Mesenchymal stem cell (in vitro differentiated cells and primary cell): ENCODE measurements at regions not wholly inside any gene's neighbourhood (a gene's known extent, or its start where the extent isn't known, plus 50 kb on each side); places are given as distances from the start of the nearest gene placed in this dataset.

Experiments
- DNase-seq: peaks from one replicate; pipeline ENCODE4 v3.0.0-alpha.2; 2013
- H2AFZ ChIP-seq: one replicate; pipeline ENCODE4 v1.6.1; 2013; ENCODE audit warnings: low read depth, mild to moderate bottlenecking, control low read depth, inconsistent platforms, low read length, moderate library complexity
- H2AK5ac ChIP-seq: 2 replicates; pipeline ENCODE4 v1.6.1; 2013; ENCODE audit warnings: low read length, moderate library complexity, mild to moderate bottlenecking, inconsistent platforms; ENCODE audit not compliant: severe bottlenecking
- H2BK120ac ChIP-seq: one replicate; pipeline ENCODE4 v1.6.1; 2013; ENCODE audit warnings: low read depth, mild to moderate bottlenecking, inconsistent platforms, low read length, moderate library complexity
- H2BK12ac ChIP-seq, 2 experiments: one replicate each; pipeline ENCODE4 v1.6.1; 2013; ENCODE audit warnings: inconsistent platforms in 2 of 2, low read length in 2 of 2, mild to moderate bottlenecking in 2 of 2, moderate library complexity in 2 of 2, control low read depth in 1 of 2
- H2BK15ac ChIP-seq: one replicate; pipeline ENCODE4 v1.6.1; 2013; ENCODE audit warnings: mild to moderate bottlenecking, low read depth, inconsistent platforms; ENCODE audit not compliant: poor library complexity, severe bottlenecking
- H2BK5ac ChIP-seq: 2 replicates; pipeline ENCODE4 v1.6.1; 2013; ENCODE audit warnings: low read depth, mild to moderate bottlenecking, low read length, control low read depth, inconsistent platforms; ENCODE audit not compliant: poor library complexity, severe bottlenecking
- H3K14ac ChIP-seq, 2 experiments: one replicate each; pipeline ENCODE4 v1.6.1; 2013; ENCODE audit warnings: inconsistent platforms in 2 of 2, low read length in 2 of 2, control low read depth in 1 of 2, mild to moderate bottlenecking in 1 of 2, moderate library complexity in 1 of 2
- H3K18ac ChIP-seq, 2 experiments: one replicate each; pipeline ENCODE4 v1.6.1; 2013; ENCODE audit warnings: inconsistent platforms in 2 of 2, low read length in 2 of 2, control low read depth in 1 of 2, low read depth in 1 of 2, mild to moderate bottlenecking in 1 of 2
- H3K23ac ChIP-seq, 2 experiments: one replicate each; pipeline ENCODE4 v1.6.1; 2013; ENCODE audit warnings: inconsistent platforms in 2 of 2, low read length in 2 of 2, mild to moderate bottlenecking in 2 of 2, moderate library complexity in 2 of 2, control low read depth in 1 of 2
- H3K27ac ChIP-seq: 2 replicates; pipeline ENCODE4 v1.5.1; 2013; ENCODE audit warnings: mild to moderate bottlenecking, moderate library complexity, low read length, control low read depth, inconsistent platforms; ENCODE audit not compliant: poor library complexity, severe bottlenecking
- H3K27me3 ChIP-seq, 2 experiments: 2 replicates each; pipeline versions ENCODE4 v1.6.1 to v1.7.0; 2013; ENCODE audit warnings: low read length in 2 of 2, mild to moderate bottlenecking in 2 of 2, moderate library complexity in 2 of 2, control low read depth in 1 of 2, inconsistent platforms in 1 of 2; ENCODE audit not compliant: control insufficient read depth in 1 of 2, insufficient read depth in 1 of 2
- H3K36me3 ChIP-seq, 2 experiments: 2 replicates each; pipeline versions ENCODE4 v1.6.1 to v1.7.0; 2013; ENCODE audit warnings: low read length in 2 of 2, control low read depth in 1 of 2, inconsistent platforms in 1 of 2, low read depth in 1 of 2, mild to moderate bottlenecking in 1 of 2; ENCODE audit not compliant: insufficient read depth in 2 of 2, control insufficient read depth in 1 of 2
- H3K4ac ChIP-seq, 2 experiments: one replicate each; pipeline ENCODE4 v1.6.1; 2013; ENCODE audit warnings: inconsistent platforms in 2 of 2, low read length in 2 of 2, mild to moderate bottlenecking in 2 of 2, moderate library complexity in 2 of 2, control low read depth in 1 of 2, low read depth in 1 of 2
- H3K4me1 ChIP-seq: 2 replicates; pipeline ENCODE4 v1.6.1; 2013; ENCODE audit warnings: low read depth, low read length, control low read depth; ENCODE audit not compliant: control insufficient read depth, insufficient read depth
- H3K4me2 ChIP-seq: 2 replicates; pipeline ENCODE4 v1.6.1; 2013; ENCODE audit warnings: low read length, mild to moderate bottlenecking, inconsistent platforms; ENCODE audit not compliant: poor library complexity, severe bottlenecking
- H3K4me3 ChIP-seq, 2 experiments: 2 replicates each; pipeline versions ENCODE4 v1.5.1 to v1.7.0; 2013; ENCODE audit warnings: low read length in 2 of 2, mild to moderate bottlenecking in 2 of 2, control low read depth in 1 of 2, low read depth in 1 of 2; ENCODE audit not compliant: insufficient read depth in 1 of 2
- H3K79me1 ChIP-seq: replicated peaks from 2 replicates; pipeline ENCODE4 v1.6.1; 2013; ENCODE audit warnings: mild to moderate bottlenecking, control low read depth, low read length, inconsistent platforms; ENCODE audit not compliant: poor library complexity, severe bottlenecking
- H3K9ac ChIP-seq: 2 replicates; pipeline ENCODE4 v1.7.0; 2013; ENCODE audit warnings: mild to moderate bottlenecking, low read length, moderate library complexity
- H3K9me3 ChIP-seq: 2 replicates; pipeline ENCODE4 v1.7.0; 2013; ENCODE audit warnings: mild to moderate bottlenecking, low read length; ENCODE audit not compliant: control insufficient read depth
- H4K8ac ChIP-seq: one replicate; pipeline ENCODE4 v1.6.1; 2013; ENCODE audit warnings: inconsistent platforms, mild to moderate bottlenecking, low read length, moderate library complexity
- H4K91ac ChIP-seq: one replicate; pipeline ENCODE4 v1.6.1; 2013; ENCODE audit warnings: mild to moderate bottlenecking, low read length, inconsistent platforms
- WGBS: methylation state at CpG from one replicate; pipeline ENCODE4 v1.1.7; 2013; ENCODE audit warnings: mixed read lengths; 5-methylcytosine and 5-hydroxymethylcytosine counted together

DNA sequence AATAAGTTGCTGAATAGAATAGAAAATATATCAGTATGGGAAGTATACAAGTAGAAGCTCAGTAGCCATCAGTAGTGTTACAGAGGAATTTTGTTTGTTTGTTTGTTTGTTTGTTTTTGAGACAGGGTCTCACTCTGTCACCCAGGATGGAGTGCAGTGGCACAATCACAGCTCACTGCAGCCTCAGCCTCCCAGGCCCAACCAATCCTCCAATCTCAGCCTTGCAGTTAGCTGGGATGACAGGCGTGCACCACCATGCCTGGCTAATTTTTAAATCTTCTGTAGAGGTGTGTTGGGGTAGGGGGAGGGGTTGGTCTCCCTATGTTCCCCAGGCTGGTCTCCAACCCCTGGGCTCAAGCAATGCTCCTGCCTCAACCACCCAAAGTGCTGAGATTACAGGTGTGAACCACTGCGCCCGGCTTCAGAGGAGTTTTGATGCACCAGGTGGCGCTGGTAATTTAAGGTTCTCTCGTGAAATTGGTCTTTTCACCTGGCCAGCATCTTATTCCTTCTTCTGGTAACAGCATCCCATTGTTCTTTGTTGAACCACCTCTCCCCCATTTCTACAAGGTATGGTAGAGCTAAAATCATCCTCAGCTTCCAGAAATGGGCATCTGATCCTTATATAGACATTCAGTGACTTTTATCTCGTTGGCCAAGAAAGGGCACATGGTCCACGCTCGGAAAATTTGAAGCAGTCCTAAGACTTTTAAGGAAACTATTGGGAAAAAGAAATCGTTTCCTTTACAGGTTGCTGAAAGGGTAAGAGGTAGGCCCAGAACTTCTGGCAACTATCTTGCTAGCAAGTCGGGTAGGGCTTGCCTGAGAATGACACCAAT lies 157.1 kb downstream of the ARRDC3 start:
- no peak overlapping the region for H3K27ac ChIP-seq
- no peak overlapping the region for H2BK12ac ChIP-seq
- H2BK15ac ChIP-seq = no peak overlapping the region
- peaks cover 1% of the 10 kb centered on the region for H3K4me1 ChIP-seq
- no peak overlapping the region for H2AK5ac ChIP-seq
- H2BK120ac ChIP-seq = no peak overlapping the region
- no peak overlapping the region for H2AFZ ChIP-seq
- H3K36me3 ChIP-seq = no peaks in the 10 kb centered on the region
- no peaks in the 10 kb centered on the region for H3K9me3 ChIP-seq
- no peak overlapping the region for H3K9ac ChIP-seq
- no peak overlapping the region for H3K4me2 ChIP-seq
- H4K91ac ChIP-seq = no peak overlapping the region
- no peak for DNase-seq
- H3K4me3 ChIP-seq = no peak overlapping the region
- no peak overlapping the region for H3K4ac ChIP-seq
- WGBS = 76% methylated on average over 10 of the region's 10 CpGs
- no peak overlapping the region for H3K18ac ChIP-seq
- H2BK5ac ChIP-seq = no peak overlapping the region
- no peak overlapping the region for H3K14ac ChIP-seq
- H3K23ac ChIP-seq = no peak overlapping the region
- H3K79me1 ChIP-seq = no peaks in the 10 kb centered on the region
- no peaks in the 10 kb centered on the region for H3K27me3 ChIP-seq
- H4K8ac ChIP-seq = no peak overlapping the region

DNA sequence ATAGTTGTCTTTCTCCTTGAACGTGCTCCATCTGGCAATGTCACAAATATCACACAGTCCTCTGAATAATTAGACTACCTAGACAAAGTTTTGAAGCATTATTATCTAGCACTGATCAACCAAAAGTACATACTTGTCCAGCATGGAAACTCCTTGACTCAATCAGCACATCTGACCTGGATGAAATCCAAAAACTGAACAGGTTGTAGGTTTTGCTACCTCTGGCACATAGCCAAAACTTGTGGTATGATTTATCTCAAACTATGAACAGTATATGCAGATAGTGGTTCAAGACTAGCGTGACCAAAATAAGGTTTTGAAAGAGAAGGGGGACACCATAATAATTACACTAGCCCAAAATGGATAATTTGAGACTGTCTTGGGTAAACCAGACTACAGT lies 158.1 kb downstream of the ARRDC3 start:
- H2AK5ac ChIP-seq = no peak overlapping the region
- 73% methylated on average over 1 of the region's 2 CpGs for WGBS

DNA sequence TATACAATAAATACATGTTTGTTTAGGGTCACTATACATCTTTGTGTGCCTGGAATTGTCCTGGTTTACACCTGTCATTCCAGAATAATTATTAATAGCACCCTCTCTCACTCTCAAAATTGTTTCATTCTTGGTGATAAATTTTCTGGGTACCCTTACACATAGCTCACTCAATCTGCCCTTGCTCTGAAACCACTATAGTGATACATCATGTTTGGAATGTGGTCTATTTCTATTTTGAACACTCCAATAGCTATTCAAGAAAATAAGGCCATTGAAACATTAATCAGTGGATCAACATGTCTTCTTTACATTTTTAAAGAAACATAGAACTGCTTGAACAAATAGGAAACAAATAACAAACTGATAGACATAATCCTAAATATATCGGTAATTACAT lies 158.7 kb downstream of the ARRDC3 start:
- Histone ChIP-seq H3K79me1 (no peaks in the 10 kb centered on the region), H2AK5ac (no peak overlapping the region), H2AFZ (no peak overlapping the region), H2BK120ac (no peak overlapping the region), H2BK15ac (no peak overlapping the region), H3K4me2 (no peak overlapping the region), H3K14ac (no peak overlapping the region), H3K27ac (no peak overlapping the region), H3K27me3 (no peaks in the 10 kb centered on the region), H4K8ac (no peak overlapping the region), H4K91ac (no peak overlapping the region), H2BK12ac (no peak overlapping the region), H3K4me3 (no peak overlapping the region), H3K9me3 (no peaks in the 10 kb centered on the region), H3K23ac (no peak overlapping the region), H3K4ac (no peak overlapping the region), H3K36me3 (no peaks in the 10 kb centered on the region), H3K4me1 (peaks cover 1% of the 10 kb centered on the region), H2BK5ac (no peak overlapping the region), H3K9ac (no peak overlapping the region), H3K18ac (no peak overlapping the region)
- no peak for DNase-seq
- WGBS = 100% methylated on average over 1 of the region's 1 CpG

More for the DNA sequence above, 158.1 kb downstream of the ARRDC3 start:
- Histone ChIP-seq H3K27ac (no peak overlapping the region), H3K4me1 (peaks cover 1% of the 10 kb centered on the region), H3K9me3 (no peaks in the 10 kb centered on the region), H3K79me1 (no peaks in the 10 kb centered on the region), H3K9ac (no peak overlapping the region), H3K36me3 (no peaks in the 10 kb centered on the region), H4K8ac (no peak overlapping the region), H3K4me2 (no peak overlapping the region), H3K27me3 (no peaks in the 10 kb centered on the region), H2BK12ac (no peak overlapping the region), H3K14ac (no peak overlapping the region), H2AFZ (no peak overlapping the region), H3K23ac (no peak overlapping the region), H3K4ac (no peak overlapping the region), H3K18ac (no peak overlapping the region), H3K4me3 (no peak overlapping the region), H2BK5ac (no peak overlapping the region), H2BK15ac (no peak overlapping the region), H2BK120ac (no peak overlapping the region), H4K91ac (no peak overlapping the region)
- DNase-seq = no peak

DNA sequence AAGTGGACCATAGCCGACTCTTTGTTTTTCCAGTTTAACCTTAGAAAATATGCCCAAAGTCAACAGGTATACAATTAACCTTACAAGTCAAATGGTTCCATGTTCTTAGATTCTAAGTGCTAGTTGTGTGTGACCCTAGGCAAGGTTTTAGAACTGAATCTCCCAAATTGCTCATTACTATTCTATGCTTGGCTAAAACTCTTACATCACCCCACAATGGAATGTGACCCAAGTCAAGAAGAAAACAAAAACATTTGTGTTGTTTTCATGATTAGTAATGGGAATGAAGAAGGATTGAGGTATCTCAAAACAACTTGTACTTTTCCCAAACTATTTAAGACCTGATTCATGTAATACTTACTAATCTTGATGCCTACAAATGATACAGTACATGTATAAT lies 159.2 kb downstream of the ARRDC3 start:
- WGBS = no CpG with 5 or more reads among the region's 1 CpG
- no peak overlapping the region for H3K27ac ChIP-seq
- H2AFZ ChIP-seq = no peak overlapping the region
- no peak overlapping the region for H3K4ac ChIP-seq
- no peak overlapping the region for H4K91ac ChIP-seq
- H3K4me2 ChIP-seq = no peak overlapping the region
- no peak overlapping the region for H3K18ac ChIP-seq
- peak; percentile 17 for DNase-seq
- H3K4me1 ChIP-seq = peaks cover 1% of the 10 kb centered on the region
- no peaks in the 10 kb centered on the region for H3K9me3 ChIP-seq
- H3K27me3 ChIP-seq = no peaks in the 10 kb centered on the region
- no peak overlapping the region for H3K14ac ChIP-seq
- H2BK120ac ChIP-seq = no peak overlapping the region
- H2BK5ac ChIP-seq = no peak overlapping the region
- H4K8ac ChIP-seq = no peak overlapping the region
- no peak overlapping the region for H2BK15ac ChIP-seq
- no peak overlapping the region for H3K23ac ChIP-seq
- H3K4me3 ChIP-seq = no peak overlapping the region
- no peak overlapping the region for H3K9ac ChIP-seq
- H3K79me1 ChIP-seq = no peaks in the 10 kb centered on the region
- H3K36me3 ChIP-seq = no peaks in the 10 kb centered on the region
- H2BK12ac ChIP-seq = no peak overlapping the region
- H2AK5ac ChIP-seq = no peak overlapping the region
